Superior temporal gyrus (tissue), 1 donor: ENCODE measurements at regions not wholly inside any gene's neighbourhood (a gene's known extent, or its start where the extent isn't known, plus 50 kb on each side); places are given as distances from the start of the nearest gene placed in this dataset.
A peak's percentile ranks its signal among the peaks of the same experiment; 100 is the strongest.
"Not testable (repeated sequence)": the region's sequence is repeated elsewhere in the genome, so short reads cannot be mapped to it uniquely, and the experiment has no call there.

Source experiments
- DNase-seq: peaks from one replicate; pipeline ENCODE4 v3.0.0-alpha.2; 2016; ENCODE audit errors: extremely low spot score

DNA sequence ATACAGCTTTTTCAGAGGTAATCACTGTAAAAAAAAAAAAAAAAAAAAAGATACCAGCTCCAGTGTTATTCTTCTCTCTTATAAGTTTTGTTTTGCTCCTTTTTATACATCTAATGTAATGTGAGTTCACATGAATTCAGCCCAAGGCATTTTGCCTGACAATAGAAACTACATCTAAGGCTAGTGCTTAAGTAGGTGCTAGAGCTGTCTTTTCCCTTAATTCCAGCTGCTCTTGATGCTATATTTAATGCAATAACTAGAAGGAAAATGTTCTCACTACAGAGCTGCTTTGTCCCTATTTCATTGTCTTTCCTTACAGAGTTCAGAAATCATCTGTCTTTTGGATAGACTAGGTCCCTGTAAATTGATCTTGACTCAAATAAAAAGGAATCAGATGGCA lies 150.1 kb downstream of the NAA11 start:
- DNase-seq, result no peak

DNA sequence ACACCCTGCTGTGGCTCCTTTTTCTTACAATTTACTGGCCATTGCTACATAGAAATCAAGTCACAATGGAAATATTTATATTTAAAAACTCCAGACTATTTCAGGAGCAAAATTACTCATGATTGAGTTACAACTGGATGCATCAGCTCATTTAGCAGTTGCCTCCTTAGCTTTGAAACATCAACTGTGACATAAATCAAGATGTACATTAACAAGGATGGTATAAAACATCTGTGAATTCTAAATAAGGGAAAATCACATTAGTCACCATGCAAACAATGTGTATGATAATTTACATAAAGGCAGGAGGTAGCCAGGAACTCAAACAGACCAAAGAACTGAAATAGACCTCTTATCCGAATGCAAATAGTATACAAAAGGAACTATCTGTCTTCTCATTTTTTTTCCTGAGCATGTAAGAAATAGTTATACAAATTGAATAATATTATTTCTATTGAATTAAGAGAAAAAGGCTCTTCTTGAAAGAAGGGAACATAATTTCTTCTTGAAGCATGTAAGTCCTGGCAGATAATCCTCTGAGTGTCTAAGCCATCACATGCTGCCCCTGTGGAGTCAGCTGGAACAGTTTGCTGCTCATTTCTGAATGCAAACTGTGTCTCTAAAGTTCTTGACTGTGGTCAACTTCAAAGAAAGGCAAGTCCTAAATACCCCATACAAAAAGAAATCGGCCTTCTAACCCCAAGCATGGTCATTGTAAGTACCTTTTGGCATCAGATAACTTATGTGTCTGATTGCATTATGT lies 151.2 kb downstream of the NAA11 start:
- DNase-seq, result peak; percentile 43

DNA sequence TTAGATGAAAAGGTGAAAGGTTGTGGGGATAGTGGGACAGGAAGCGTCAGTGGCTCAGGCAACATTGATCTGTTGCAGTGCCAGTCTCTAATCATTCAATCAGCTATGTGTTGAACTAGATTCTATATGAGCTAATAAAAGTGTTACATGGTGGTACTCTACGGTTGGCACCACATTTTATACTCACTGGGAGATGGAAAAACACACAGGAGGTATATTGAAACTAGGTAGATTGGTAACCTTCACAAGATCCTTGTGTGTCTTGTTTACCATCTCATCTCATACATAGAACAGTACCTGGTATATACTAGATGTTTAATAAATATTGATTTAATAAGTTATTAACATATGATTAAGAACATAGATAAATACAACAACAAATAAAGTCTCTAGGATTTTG lies 152.7 kb downstream of the NAA11 start:
- no peak for DNase-seq

DNA sequence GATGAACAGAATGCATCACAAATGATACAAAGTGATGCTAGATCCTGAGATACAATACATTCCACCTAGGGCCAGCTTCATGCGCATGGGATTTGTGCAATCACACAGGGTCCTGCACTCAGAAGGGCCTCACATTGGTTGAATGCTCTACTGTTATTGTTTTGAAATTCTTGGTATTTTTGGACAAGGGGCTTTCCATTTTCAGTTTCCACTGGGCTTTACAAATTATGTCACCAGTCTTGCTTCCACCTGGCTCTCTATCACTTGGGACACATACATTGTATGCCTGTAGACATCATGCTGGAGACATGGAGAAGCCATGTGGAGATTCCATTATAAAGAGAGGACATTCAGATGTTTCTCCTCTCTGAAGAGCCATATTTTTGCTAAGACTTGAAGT lies 155.8 kb downstream of the NAA11 start:
- no peak for DNase-seq

DNA sequence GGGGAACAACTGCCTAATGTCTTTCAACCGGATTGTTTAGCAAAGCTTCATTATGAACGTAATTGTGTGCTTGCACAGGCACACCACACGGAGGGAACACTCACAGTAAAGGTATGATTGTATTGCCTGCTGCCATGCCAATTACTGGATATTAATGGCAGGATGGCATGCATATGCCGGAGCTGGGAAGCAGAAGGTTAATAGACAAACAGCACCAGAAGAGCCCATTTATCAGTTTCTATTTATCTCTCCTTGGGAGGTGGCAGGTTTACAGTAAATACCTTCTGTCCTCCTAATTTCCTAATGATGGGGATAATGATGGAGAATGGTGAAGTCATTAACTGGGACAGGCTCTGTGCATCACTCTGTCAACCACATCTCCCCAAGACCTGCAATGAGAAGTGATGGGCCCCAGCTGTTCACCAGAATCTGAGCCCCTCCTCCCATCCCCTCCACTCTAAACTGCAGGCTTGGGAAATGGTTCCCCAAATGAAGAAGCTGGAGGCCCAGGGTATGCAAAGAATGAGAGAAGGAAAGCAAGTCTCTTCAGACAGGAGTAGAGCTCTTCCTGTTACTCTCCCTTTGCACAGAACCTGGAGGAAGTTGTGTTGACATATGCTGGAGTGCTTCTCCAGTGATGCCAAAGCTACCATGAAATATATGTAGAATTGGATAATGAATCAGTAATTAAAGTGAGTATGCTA lies 160.8 kb downstream of the NAA11 start:
- DNase-seq, result no peak

DNA sequence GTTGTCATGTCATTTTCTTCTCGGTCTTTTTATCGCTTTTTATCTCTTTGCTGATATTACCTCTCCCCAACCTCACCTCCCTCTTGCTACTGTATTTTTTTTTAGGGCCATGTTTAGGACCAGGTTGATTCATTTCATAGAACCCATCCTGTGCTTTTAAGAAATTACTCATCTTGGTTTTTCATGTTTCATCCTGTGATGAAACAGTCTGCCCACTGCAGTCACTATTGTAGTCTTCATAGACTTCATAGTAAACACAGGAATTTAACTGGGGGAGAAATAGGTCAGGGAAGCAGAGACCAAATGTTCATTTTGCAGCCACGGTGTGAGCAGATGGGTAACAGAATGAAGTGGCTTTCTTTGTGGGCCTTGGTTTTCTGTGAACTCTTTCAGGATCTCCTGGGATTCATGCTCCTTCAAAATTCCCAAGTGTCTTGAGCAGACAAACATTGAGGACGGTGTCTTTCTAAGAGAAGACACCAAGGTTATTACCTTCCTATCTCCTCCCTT lies 161.8 kb downstream of the NAA11 start:
- DNase-seq, result no peak

DNA sequence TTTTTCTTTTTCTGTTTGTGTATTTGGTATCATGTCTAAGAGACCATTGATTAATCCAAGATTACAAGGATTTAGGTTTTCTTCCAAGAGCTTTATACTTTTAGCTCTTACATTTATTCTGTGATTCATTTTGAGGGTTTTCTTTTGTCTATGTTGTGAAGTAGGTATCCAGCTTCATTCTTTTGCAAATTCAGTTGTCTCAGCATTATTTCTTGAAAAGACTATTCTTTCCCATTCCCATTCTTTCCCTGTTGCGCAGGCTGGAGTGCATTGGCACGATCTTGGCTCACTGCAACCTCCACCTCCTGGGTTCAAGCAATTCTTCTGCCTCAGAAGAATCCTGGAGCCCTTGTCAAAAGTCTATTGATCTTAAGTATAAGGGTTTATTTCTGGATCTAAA lies 164.9 kb downstream of the NAA11 start:
- no peak for DNase-seq

DNA sequence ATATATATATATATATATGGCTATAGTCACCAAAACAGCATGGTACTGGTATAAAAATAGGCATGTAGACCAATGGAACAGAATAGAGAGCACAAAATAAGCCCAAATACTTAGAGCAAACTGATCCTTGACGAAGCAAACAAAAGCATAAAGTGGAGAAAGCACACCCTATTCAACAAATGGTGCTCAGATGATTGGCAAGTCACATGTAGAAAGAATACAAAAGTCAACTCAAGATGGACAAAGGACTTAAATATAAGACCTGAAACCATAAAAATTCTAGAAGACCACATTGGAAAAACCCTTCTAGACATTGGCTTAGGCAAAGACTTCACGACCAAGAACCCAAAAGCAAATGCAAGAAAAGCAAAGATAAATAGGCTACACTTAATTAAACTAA lies 167.2 kb downstream of the NAA11 start:
- DNase-seq, result not testable (repeated sequence)

DNA sequence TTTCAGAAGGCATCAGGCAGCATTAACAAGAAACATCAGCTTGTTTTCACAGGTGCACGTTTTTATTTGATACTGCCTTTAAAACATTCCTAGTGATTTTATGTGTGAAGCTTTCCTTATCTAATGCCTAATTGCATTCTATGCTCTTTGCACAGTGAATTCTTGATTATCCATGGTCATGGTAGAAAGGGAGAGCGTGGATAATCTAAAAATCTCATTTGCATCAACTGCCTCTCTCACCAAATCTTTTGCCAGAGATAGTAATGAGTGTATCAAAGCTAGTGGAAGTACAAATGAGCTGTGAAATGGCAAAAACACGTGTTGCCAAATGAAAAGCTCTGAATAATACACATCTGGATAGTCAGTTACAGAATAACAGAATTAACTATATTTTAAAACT lies 170.5 kb downstream of the NAA11 start:
- DNase-seq, result no peak

DNA sequence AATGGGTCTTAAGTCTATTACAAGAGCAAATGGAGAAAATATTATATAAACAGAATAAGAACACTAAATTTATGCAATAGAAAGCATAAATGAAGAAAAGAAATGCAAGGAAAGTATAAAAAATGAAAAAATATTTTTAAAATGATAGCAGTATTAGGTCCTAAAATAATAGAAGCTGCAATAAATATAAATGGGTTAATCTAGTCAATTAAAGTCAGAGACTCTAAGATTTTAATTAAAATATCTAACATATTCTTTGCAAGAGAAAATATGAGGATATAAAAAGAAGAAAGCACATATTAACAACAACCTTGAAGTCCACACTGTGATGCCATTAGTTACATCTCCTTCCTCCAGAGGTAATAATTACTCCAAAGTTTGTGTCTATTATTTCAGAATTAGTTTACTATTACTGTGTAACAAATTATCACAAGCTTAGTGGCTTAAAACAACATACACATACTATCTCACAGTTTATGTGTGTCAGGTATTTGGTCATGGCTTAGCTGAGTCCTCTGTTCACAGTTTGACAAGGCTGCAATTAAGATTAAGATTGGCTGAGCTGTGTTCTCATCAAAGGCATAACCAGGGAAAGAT lies 174.9 kb downstream of the NAA11 start:
- no peak for DNase-seq

DNA sequence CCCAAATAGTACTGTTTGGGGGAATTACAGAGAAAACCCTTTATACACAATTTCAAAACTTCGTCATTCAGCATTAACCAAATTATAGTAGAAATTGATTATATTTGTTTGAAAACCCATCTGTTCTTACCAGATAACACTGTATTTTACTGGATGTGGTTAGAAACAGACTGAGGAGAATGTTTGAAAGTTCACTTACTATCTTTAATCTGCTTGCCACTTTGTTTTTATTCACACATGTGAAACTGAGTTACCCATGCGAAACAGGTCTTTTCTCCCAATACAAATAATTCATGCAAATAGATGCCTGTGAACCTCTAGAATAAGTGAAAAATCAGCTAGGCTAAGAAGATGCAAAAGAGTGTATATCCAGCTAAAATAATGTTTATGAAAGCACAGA lies 177.5 kb downstream of the NAA11 start:
- DNase-seq, result no peak

DNA sequence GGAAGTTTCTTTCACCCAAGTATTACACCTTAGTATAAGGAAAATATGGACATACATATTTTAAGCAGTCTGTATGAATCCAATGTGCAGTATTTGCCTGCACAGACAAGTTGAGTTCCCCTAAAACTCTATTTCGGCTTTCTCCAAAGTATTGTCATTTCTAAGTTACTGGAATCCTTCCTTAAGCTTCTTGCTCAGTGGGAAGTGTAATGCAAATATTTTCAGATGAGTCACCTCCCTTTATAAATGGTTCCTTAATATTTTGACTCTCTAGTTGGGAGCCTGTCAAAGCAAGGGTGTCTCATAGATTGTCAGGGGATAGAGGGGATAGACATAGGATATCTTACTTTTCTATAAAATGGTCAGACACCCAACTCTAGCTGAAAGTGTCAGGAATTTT lies 178.6 kb downstream of the NAA11 start:
- DNase-seq, result no peak

DNA sequence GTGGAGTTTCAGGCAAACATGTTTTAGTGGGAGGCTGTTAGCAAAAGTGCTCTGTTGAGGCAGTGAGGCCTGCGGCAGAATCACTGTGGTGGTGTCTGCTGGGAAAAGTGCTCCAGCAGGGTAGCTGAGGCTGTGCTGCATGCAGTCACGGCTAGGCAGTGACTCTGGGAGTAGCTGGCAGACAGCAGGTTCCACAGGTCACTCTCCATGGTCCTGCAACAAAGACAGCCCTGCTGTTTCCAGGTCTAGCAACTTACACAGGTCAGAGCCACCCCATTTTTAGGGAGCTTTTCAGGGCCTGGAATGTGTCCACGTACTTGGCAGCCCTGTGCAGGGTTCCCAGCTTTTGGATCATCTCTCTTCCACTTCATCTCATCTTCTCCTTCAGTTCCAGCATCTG lies 184.3 kb downstream of the NAA11 start:
- DNase-seq, result no peak

DNA sequence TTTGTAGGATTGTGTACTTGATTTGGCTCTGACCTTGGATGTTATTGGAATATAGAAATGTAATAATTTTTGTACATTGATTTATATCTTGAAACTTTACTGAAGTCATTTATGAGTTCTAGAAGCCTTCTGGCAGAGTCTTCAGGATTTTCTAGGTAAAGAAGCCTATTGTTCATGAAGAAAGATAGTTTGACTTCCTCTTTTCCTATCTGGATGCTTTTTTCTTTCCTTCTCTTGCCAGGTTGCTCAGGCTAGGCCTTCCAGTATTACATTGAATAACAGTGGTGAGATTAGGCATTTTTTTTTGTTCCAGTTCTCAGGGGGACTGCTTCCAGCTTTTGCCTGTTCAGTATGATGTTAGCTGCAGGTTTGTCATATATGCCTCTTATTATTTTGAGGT lies 191.1 kb downstream of the NAA11 start:
- DNase-seq, result no peak

DNA sequence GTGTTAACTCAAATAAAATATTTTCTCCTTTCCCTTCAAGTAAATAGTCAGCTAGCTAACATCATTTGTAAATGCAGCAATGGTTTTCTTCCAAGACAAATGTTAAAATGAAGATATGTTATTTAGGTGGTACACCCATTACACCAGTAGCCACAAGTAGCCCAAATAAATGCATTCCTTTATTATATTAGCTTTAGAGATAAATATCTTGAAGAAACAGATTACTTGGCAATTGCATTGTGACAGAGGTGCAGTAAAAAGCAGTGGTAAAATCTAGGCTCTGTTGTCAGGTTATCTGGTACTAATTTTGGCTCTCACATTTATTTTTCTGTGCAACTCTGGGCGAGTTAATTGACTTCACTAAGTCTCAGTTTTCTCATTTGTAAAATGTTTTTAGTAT lies 193.0 kb downstream of the NAA11 start:
- DNase-seq, result no peak

DNA sequence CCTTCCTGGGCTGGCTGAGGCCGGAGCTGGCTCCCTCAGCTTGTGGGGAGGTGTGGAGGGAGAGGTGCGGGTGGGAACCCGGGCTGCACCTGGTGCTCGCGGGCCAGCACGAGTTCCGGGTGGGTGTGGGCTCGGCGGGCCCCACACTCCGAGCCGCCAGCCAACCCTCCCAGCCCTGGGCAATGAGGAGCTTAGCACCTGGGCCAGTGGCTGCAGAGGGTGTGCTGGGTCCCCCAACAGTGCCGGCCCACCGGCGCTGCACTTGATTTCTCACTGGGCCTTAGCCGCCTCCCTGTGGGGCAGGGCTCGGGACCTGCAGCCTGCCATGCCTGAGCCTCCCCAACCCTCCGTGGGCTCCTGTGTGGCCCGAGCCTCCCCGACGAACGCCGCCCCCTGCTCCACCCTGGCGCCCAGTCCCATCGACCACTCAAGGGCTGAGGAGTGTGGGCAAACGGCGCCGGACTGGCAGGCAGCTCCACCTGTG lies 182.7 kb upstream of the PAQR3 start:
- DNase-seq, result no peak

DNA sequence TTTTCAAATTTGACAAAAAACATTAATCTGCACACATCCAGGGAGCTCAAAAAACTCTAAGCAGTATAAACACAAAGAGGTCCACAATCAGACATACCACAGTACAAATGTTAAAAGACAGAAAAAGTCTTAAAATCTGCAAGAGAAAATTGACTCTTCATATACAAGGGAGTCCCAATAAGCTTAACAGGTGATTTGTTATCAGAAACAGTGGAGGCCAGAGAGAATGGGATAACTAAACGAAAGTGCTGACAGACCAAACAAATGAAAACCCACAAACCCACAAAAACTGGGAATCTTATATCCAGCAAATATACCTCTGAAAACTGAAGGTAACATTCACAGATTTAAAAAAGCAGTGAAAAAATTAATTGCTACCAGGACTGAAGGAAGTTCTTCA lies 182.0 kb upstream of the PAQR3 start:
- DNase-seq, result no peak

DNA sequence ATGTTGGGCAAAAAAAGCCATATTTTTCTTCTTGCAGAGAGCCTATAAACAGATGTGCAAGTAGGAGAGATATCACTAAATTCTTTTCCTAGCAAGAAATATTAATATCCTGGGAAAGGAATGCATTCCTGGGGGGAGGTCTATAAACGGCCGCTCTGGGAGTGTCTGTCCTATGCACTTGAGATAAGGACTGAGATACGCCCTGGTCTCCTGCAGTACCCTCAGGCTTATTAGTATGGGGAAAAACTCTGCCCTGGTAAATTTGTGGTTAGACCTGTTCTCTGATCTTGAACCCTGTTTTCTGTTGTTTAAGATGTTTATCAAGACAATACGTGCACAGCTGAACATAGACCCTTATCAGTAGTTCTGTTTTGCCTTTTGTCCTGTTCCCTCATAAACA lies 177.8 kb upstream of the PAQR3 start:
- not testable (repeated sequence) for DNase-seq

DNA sequence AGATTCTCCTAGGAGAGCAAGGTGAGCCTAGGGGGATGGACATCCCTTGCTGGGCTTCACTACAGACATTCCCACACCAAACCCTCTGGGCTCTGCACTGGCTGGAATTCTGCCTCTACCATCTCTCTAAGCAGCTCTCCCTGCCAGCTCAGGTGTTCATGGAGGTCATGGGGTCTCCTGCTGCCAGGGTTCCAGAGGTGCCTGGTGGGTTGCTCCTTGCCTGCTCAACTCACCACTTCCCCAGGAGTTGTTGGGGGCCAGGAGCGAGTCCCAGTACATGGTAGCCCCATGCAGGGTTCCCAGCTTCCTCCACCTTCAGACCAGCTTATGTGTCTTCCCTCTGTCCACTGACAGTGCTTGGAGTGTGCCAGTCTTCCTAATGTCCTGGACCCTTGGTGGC lies 167.8 kb upstream of the PAQR3 start:
- no peak for DNase-seq

DNA sequence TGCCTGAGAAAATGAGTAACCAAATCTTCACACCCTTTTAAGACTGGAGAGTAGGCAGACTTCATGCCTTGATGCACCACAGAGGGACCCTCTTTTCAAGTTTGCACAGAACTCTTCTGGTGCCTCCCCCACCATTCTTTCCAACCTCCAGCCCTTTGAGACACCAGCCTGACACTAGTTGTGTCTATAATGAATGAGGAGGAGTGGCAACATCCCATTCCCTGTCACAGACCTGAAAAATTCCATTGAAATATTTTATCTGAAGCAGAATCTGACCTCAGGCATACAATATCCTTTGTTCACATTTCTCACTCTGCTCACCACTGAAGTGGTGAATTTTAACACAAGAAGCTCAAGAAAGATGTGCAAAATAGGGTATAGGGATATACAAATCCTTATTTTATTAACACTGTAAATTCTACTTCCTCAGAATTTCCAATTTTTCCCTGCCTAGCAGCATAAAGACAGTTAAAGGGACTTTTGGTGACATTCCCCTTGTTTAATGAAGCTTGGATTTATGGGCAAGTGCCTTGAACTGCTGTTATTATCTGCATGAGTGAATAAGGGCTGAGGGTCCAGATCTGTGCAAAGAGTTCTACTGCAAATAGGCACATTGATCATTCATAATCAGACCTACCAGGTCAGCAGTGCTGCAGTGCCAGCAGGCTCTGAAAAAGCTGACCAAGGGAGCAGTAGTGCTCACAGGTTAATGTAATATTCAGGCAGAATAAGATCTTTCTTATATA lies 149.9 kb upstream of the PAQR3 start:
- DNase-seq, result no peak

DNA sequence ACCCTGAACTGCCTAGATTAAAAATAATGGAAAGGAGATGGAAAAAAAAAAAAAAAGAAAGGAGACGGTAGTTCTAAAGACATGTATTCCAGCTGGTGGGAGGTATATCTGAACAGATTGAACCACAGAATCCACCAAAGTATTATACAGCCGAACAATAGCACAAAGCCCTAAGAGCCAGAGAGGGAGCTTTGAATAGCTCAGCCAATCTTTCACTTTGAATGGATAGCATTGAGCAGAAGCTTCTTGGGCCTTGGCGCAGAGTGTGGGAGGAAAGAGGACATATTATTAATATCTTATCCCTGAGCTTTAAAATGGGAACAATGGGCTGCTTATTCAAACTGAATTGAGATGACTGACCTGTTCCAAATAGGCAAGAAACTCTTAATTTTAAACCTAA lies 147.8 kb upstream of the PAQR3 start:
- DNase-seq, result no peak

DNA sequence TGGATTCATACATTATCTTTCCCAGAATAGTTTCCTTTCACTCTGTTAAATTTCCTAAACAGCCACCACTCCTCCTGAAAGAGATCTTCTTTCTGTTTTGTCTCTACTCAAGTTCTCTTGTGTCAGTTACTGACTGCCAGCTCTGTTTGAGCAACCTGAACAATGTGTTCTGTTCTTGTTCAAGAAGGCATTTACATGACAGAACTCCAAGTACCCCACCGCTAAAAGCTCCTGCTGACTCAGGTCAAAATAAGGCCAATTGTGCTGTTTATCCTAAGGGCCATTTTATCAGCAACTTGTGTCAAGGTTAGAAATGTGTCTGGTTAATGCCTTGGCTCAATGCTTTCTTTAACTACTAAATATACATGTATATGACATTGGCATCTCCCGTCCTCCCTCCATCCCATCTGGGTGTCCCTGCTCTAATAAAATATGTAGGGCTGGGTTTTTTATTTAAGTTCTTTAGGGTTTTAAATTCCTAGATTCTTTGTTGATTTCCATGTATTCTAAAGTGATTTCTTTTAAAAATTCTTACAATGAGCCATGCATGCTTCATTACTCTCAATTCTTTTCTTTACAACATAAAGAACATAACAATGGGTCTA lies 144.3 kb upstream of the PAQR3 start:
- no peak for DNase-seq
